HG03558 (cell line): ENCODE measurements at regions not wholly inside any gene's neighbourhood (a gene's known extent, or its start where the extent isn't known, plus 50 kb on each side); places are given as distances from the start of the nearest gene placed in this dataset.

Source experiments
- ATAC-seq: cut with Tn5 transposase; IDR thresholded peaks from one replicate; pipeline ENCODE4 v1.9.1; 2021; ENCODE audit warnings: moderate number of reproducible peaks; ENCODE audit not compliant: unreplicated experiment; ENCODE audit errors: extremely low read depth

GRCh38 chr15:31151301-31152233 is 50.0 kb upstream of the TRPM1 start:
- no peak for ATAC-seq

DNA sequence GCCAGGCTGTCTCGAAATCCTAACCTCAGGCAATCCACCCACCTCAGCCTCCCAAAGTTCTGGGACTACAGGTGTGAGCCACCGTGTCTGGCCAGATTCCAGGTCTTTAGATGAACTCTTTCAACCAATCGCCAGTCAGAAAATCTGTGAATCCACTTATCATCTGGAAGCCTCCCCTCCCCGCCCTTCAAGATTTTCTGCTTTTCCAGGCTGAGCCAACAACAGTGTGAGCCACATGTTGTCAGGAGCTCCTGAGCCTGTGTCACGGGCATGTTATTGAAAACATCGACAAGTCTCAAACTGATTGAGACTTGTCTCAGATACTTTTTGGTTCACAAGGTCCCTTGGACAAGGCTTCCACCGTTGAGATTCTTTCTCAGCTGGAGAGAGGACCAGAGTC is 52.0 kb upstream of the TRPM1 start:
- ATAC-seq, result no peak

DNA sequence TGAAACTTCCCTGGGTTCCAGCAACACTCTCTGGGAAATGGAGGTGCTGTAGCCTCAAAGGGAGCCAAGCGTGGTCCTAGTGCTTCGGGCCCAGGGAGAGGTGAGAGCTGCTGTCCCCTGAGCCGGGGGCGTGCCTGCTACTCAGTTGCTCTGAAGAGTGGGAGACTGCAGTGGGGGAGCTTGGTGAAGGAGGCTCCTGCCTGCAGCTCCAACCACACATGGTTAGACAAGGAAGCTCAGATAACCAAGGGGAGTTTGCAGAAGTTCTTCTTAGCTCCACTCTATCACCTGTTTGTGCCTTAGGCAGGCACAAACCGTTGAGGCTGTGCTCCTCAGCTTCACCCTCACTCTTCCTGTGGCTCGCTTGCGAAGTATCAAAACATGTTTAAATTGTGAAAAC is 53.6 kb upstream of the TRPM1 start:
- no peak for ATAC-seq

- ATAC-seq, result no peak
Measured at GRCh38 chr15:31156226-31156625, 54.7 kb upstream of the TRPM1 start.

GRCh38 chr15:31156808-31157207 is 55.3 kb upstream of the TRPM1 start:
- ATAC-seq, result no peak

- ATAC-seq, result no peak
Measured at GRCh38 chr15:31157644-31158069, 56.1 kb upstream of the TRPM1 start.

DNA sequence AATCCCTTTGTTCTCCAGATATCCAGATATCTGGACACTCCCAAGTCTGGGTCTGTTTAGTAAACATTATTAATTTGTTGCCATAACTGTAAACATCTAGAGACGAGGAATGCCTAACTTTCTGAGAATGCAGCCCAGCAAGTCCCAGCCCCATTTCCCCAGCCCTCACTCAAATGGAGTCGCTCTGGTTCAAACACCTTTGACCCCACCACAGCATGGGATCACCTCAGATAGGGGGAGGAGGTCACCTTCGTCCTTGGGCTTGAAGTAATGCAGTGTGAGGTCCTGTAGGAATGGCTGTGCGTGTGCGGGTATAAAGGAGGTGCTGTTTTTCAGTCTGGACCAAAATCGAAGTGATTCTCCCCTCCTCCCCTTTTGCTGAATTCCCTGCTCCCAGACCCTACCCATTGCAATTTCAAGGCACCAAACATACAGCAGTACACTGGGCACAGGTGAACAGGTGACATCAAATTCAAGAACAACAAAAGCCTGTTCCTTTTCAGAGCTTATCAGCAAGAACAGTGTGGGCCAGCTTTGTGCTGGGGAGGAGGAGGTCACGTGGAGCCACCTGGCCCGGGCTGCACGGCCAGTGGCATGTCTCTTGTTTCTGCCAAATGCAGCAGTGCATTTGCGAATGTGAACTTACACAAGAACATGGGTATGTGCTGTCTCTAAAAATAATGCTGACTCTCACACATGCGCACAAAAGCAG is 57.5 kb upstream of the TRPM1 start:
- no peak for ATAC-seq

- ATAC-seq, result no peak
Measured at GRCh38 chr15:31159837-31160236, 58.3 kb upstream of the TRPM1 start.

GRCh38 chr15:31160297-31160696 is 58.8 kb upstream of the TRPM1 start:
- ATAC-seq, result no peak

GRCh38 chr15:31160740-31161495 is 59.4 kb upstream of the TRPM1 start:
- no peak for ATAC-seq

DNA sequence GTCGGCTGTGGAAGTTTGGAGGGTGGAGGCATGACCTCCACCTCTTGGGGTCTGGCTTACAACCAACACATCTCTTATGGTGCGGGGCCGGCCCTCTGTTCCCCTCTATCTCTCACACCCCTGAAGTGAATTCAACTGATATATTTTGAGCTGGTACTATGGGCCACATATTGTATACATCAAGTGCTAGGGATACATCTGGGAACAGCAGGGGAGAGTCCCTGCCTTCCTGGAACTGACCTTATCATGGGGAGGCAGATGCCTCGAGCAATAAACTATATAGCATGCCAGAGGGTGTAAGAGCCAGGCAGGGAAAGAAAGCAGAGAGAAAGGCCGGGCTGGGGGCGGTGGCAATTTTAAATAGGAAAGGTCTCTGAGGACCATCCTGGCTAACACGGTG is 60.4 kb upstream of the TRPM1 start:
- no peak for ATAC-seq

GRCh38 chr15:31162721-31163510 is 61.4 kb upstream of the TRPM1 start:
- no peak for ATAC-seq

DNA sequence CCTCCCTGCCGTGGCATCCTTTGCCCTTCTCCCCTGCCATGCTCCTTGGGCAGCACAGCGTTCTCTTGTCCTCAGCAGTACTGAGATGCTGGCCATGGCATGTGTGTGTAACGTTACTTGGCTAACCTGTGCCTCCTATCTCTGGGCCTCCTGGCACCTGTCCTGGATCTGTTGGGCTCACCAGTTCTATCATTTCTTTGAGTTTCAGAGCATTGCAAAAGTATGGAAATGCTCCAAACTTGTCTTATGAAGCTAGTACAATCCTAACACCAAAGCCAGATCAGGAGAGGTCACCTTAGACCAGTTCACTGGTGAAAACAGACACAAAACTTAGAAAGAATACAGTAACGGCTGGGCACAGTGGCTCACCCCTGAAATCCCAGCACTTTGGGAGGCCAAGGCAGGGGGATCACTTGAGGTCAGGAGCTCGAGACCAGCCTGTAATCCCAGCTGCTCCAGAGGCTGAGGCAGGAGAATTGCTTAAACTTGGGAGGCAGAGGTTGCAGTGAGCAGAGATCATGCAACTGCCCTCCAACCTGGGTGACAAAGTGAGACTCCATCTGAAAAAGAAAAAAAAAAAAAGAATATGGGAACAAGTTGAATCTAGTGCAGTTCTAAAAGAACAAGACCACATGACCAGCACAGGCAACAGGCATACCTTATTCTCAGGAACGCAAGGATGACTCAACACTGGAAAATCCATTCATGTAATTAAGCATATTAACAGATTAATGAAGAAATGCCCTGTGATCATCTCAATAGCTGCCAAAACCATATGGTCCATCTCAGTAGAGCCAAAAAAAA is 62.4 kb upstream of the TRPM1 start:
- ATAC-seq, result no peak

- no peak for ATAC-seq
Measured at GRCh38 chr15:31164573-31164912, 63.0 kb upstream of the TRPM1 start.

GRCh38 chr15:31169558-31169957 is 68.0 kb upstream of the TRPM1 start:
- ATAC-seq, result no peak

GRCh38 chr15:31171731-31172130 is 70.2 kb upstream of the TRPM1 start:
- no peak for ATAC-seq

- ATAC-seq, result no peak
Measured at GRCh38 chr15:31172606-31173005, 71.1 kb upstream of the TRPM1 start.

DNA sequence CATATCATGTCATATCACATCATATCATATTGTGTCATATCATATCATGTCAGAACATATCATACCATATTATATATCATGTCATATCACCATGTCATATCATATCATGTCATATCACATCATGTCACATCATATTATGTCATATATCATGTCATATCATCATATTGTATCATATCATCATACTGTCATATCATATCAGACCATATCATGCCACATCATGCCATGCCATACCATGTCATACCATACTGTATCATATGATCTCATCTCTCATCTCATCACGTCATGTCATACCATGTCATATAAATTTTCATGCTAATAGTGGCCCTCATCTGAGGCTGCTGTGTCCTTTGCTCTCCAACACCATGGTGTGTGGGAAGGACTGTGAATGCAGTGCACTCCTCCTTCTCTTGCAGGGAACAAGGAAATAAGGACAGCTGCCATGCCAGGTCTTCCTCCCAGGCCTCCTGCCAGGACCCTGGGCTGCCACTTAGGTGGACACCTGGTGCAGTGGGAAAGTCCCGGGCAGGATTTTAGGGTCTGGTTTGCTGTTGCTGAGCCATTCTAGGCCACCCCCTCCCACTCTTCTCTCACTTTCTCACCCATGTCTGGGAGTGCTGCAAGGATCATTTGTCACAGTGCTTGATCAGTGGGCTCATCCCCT is 72.4 kb upstream of the TRPM1 start:
- no peak for ATAC-seq

- ATAC-seq, result no peak
Measured at GRCh38 chr15:31175484-31175883, 74.0 kb upstream of the TRPM1 start.
